Fibroblast of lung (primary cell): ENCODE measurements at regions not wholly inside any gene's neighbourhood (a gene's known extent, or its start where the extent isn't known, plus 50 kb on each side); places are given as distances from the start of the nearest gene placed in this dataset.

ENCODE experiments used
- DNase-seq, 2 donors: peaks; one replicate each; pipeline versions ENCODE4 v3.0.0 to v3.0.0-alpha.2; 2010; ENCODE audit warnings: low read depth in 2 of 2
- H2AFZ ChIP-seq: 2 replicates; pipeline ENCODE4 v1.5.1; 2012; ENCODE audit warnings: low read length, control low read depth, inconsistent platforms
- H3K27ac ChIP-seq: 2 replicates; pipeline ENCODE4 v1.5.1; 2011; ENCODE audit warnings: low read length, control low read depth; ENCODE audit not compliant: insufficient read depth
- H3K27me3 ChIP-seq: 2 replicates; pipeline ENCODE4 v1.5.1; 2011; ENCODE audit warnings: mild to moderate bottlenecking, low read length; ENCODE audit not compliant: control insufficient read depth, insufficient read depth
- H3K36me3 ChIP-seq: 2 replicates; pipeline ENCODE4 v1.5.1; 2011; ENCODE audit warnings: low read length; ENCODE audit not compliant: control insufficient read depth, insufficient read depth
- H3K4me1 ChIP-seq: 2 replicates; pipeline ENCODE4 v1.5.1; 2011; ENCODE audit warnings: low read length; ENCODE audit not compliant: control insufficient read depth, insufficient read depth; ENCODE audit errors: extremely low read depth
- H3K4me2 ChIP-seq: 2 replicates; pipeline ENCODE4 v1.5.1; 2011; ENCODE audit warnings: low read length, control low read depth; ENCODE audit not compliant: insufficient read depth; ENCODE audit errors: extremely low read depth
- H3K4me3 ChIP-seq, 4 experiments: fragments of 200-600 bp in 1 of 4; sonication (generic) in 1 of 4; replicated peaks in 1 of 4; 2 replicates each; pipeline ENCODE4 v1.5.1; 2011 to 2016; ENCODE audit warnings: low read length in 4 of 4, low read depth in 3 of 4, mild to moderate bottlenecking in 3 of 4, control low read depth in 2 of 4, inconsistent platforms in 1 of 4, mixed read lengths in 1 of 4; ENCODE audit not compliant: insufficient read depth in 1 of 4; ENCODE audit errors: control extremely low read depth in 1 of 4
- H3K79me2 ChIP-seq: 2 replicates; pipeline ENCODE4 v1.5.1; 2012; ENCODE audit warnings: mild to moderate bottlenecking, low read length, inconsistent platforms; ENCODE audit not compliant: control insufficient read depth, insufficient read depth
- H3K9ac ChIP-seq: 2 replicates; pipeline ENCODE4 v1.5.1; 2011; ENCODE audit warnings: mild to moderate bottlenecking, low read length, control low read depth; ENCODE audit not compliant: insufficient read depth
- H3K9me3 ChIP-seq: 2 replicates; pipeline ENCODE4 v1.5.1; 2012; ENCODE audit warnings: low read depth, low read length; ENCODE audit not compliant: control insufficient read depth, insufficient read depth
- H4K20me1 ChIP-seq: 2 replicates; pipeline ENCODE4 v1.5.1; 2011; ENCODE audit warnings: low read length; ENCODE audit not compliant: control insufficient read depth, insufficient read depth; ENCODE audit errors: extremely low read depth
- CTCF ChIP-seq, 2 donors: IDR thresholded peaks in 1 of 2; conservative IDR thresholded peaks in 1 of 2; 1 replicate in 1 of 2; 2 replicates in 1 of 2; pipeline ENCODE4 v1.5.1; 2011 to 2012; ENCODE audit warnings: low read length in 2 of 2, control low read depth in 1 of 2, inconsistent platforms in 1 of 2, low read depth in 1 of 2, mild to moderate bottlenecking in 1 of 2
- EZH2 ChIP-seq: IDR thresholded peaks from 2 replicates; pipeline ENCODE4 v1.5.1; 2012; ENCODE audit warnings: low read length, control low read depth, mild to moderate bottlenecking; ENCODE audit errors: missing control alignments

- H3K9ac ChIP-seq, result no peak overlapping the region
Measured at GRCh38 chr12:69131077-69131476, 108.3 kb upstream of the CPSF6 start.

GRCh38 chr12:69136931-69137613, 102.3 kb upstream of the CPSF6 start:
- Histone ChIP-seq H3K4me2 (no peak overlapping the region), H3K4me3 (no peak overlapping the region), H2AFZ (no peak overlapping the region), H3K9me3 (no peaks in the 10 kb centered on the region), H3K9ac (no peak overlapping the region), H3K36me3 (no peaks in the 10 kb centered on the region), H3K27me3 (no peaks in the 10 kb centered on the region), H3K4me1 (no peaks in the 10 kb centered on the region), H3K79me2 (no peaks in the 10 kb centered on the region), H4K20me1 (no peaks in the 10 kb centered on the region), H3K27ac (no peak overlapping the region)
- TF ChIP-seq EZH2, result no peak
- no peak for TF ChIP-seq CTCF (conservative IDR thresholded peaks at IDR 0.05 in 1 of 2, IDR thresholded peaks at IDR 0.05 in 1 of 2; ENCODE audit: low read depth in 1 of 2, low read length in 2 of 2)
- DNase-seq, result peak in 1 of 2 donors; percentile 14

More at GRCh38 chr12:69131077-69131476, 108.3 kb upstream of the CPSF6 start:
- no peak overlapping the region for H3K27ac ChIP-seq
- H3K4me1 ChIP-seq, result no peaks in the 10 kb centered on the region
- no peaks in the 10 kb centered on the region for H3K9me3 ChIP-seq
- H3K4me3 ChIP-seq, result no peak overlapping the region
- no peak overlapping the region for H2AFZ ChIP-seq
- TF ChIP-seq CTCF (conservative IDR thresholded peaks at IDR 0.05 in 1 of 2, IDR thresholded peaks at IDR 0.05 in 1 of 2; ENCODE audit: low read depth in 1 of 2, low read length in 2 of 2), result no peak
- H3K79me2 ChIP-seq, result no peaks in the 10 kb centered on the region
- H3K36me3 ChIP-seq, result no peaks in the 10 kb centered on the region
- no peaks in the 10 kb centered on the region for H4K20me1 ChIP-seq
- H3K4me2 ChIP-seq, result no peak overlapping the region
- DNase-seq, result no peak
- H3K27me3 ChIP-seq, result no peaks in the 10 kb centered on the region

- Histone ChIP-seq H3K27me3 (no peaks in the 10 kb centered on the region), H3K4me1 (no peaks in the 10 kb centered on the region), H3K9ac (no peak overlapping the region), H3K4me2 (no peak overlapping the region), H2AFZ (no peak overlapping the region), H3K36me3 (no peaks in the 10 kb centered on the region), H4K20me1 (no peaks in the 10 kb centered on the region), H3K79me2 (no peaks in the 10 kb centered on the region), H3K4me3 (no peak overlapping the region), H3K9me3 (no peaks in the 10 kb centered on the region), H3K27ac (no peak overlapping the region)
- TF ChIP-seq EZH2 (no peak), CTCF (conservative IDR thresholded peaks at IDR 0.05 in 1 of 2, IDR thresholded peaks at IDR 0.05 in 1 of 2; ENCODE audit: low read depth in 1 of 2, low read length in 2 of 2) (no peak)
- no peak for DNase-seq
Measured at GRCh38 chr12:69141074-69141473, 98.3 kb upstream of the CPSF6 start.
